D721Med (cell line): ENCODE measurements at regions not wholly inside any gene's neighbourhood (a gene's known extent, or its start where the extent isn't known, plus 50 kb on each side); places are given as distances from the start of the nearest gene placed in this dataset.
"Not testable (repeated sequence)": the region's sequence is repeated elsewhere in the genome, so short reads cannot be mapped to it uniquely, and the experiment has no call there.

ENCODE experiments used
- DNase-seq: peaks from one replicate; pipeline ENCODE4 v3.0.0; 2011; ENCODE audit warnings: low spot score; ENCODE audit not compliant: insufficient read length
- FAIRE-seq: peaks from 2 replicates; lab custom pipeline; 2011; peaks lifted over from hg19 to GRCh38; lab: Jason Lieb, UNC
- TF ChIP-seq, protein P1 (sequence below): IDR thresholded peaks from 2 replicates; pipeline ENCODE4 v1.5.1; 2012; ENCODE audit warnings: mild to moderate bottlenecking, control low read depth; ENCODE audit not compliant: insufficient read depth; ENCODE audit errors: missing control alignments

DNA sequence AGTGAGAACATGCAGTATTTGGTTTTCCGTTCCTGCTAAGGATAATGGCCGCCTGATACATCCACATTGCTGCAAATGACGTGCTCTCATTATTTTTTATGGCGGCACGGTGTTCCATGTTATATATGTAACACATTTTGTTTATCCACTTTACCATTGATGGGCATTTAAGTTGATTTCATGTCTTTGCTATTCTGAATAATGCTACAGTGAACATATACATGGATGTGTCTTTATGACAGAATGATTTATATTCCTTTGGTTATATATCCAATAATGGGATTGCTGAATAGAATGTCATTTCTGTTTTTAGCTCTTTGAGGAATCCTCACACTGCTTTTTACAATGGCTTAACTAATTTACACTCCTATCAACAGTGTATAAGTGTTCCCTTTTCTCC, 1223.2 kb downstream of the RAPGEF2 start:
- FAIRE-seq = no peak
- no peak for DNase-seq

DNA sequence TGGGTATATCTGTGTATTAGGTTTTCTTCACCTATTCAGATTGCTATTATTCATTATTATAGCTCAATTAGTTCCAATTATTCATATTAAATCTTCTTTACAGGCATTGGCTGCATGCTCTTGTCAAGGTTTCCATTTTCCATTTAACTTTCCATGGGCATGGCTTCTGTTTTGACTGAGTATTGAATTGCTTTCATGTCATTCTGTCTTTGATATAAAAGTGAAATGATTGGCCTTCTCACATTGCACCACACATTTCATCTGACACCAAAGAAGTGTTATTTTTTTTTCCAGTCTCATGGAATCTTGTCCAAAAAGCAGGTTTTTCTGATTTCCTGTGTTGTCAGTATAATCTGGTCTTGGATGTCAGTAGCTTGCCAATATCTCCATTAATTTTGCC, 1244.3 kb downstream of the RAPGEF2 start:
- no peak for FAIRE-seq
- no peak for DNase-seq
- TF ChIP-seq, protein P1, sequence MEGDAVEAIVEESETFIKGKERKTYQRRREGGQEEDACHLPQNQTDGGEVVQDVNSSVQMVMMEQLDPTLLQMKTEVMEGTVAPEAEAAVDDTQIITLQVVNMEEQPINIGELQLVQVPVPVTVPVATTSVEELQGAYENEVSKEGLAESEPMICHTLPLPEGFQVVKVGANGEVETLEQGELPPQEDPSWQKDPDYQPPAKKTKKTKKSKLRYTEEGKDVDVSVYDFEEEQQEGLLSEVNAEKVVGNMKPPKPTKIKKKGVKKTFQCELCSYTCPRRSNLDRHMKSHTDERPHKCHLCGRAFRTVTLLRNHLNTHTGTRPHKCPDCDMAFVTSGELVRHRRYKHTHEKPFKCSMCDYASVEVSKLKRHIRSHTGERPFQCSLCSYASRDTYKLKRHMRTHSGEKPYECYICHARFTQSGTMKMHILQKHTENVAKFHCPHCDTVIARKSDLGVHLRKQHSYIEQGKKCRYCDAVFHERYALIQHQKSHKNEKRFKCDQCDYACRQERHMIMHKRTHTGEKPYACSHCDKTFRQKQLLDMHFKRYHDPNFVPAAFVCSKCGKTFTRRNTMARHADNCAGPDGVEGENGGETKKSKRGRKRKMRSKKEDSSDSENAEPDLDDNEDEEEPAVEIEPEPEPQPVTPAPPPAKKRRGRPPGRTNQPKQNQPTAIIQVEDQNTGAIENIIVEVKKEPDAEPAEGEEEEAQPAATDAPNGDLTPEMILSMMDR = no peak

More for the DNA sequence above, 1223.2 kb downstream of the RAPGEF2 start:
- TF ChIP-seq, protein P1 = no peak

DNA sequence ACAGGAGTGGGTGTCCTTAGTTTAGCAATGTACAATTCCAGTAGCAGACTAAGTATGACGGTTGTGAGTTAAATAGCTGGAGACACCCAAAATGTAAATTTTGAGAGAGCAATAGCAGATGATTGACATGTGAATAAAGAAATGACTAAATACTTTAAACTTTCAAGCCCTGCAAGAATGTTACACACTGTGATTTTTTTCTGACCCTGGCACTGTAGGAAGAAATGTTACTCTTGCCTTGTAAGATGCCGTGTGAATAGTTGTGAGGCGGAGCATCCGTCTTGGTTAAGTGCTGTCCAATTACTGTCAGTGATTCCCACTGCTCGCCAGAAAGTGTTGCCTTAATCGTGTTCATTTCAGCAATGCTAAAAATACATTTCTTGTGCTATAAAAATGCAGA, 1248.1 kb downstream of the RAPGEF2 start:
- TF ChIP-seq, protein P1 = no peak
- no peak for FAIRE-seq
- no peak for DNase-seq

DNA sequence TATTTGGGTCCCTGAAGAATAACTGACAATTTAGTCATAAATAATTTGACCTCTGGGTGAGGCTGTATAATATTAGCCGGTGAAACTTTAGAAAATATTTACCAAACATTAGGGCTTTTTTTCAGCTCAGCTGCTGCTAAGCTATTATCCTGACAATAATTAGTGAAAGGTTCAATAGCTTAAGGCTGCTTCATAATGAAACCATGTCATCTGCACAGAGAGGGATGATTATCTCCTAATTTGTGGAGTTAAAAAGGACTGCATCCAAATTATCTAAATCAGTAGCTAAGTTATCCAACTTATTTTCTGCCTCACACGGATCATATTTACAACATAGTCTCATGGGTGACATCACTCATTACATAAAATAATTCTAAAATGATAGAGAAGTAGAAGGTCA, 1249.8 kb downstream of the RAPGEF2 start:
- DNase-seq (no peak), FAIRE-seq (no peak)
- TF ChIP-seq, protein P1 = no peak

DNA sequence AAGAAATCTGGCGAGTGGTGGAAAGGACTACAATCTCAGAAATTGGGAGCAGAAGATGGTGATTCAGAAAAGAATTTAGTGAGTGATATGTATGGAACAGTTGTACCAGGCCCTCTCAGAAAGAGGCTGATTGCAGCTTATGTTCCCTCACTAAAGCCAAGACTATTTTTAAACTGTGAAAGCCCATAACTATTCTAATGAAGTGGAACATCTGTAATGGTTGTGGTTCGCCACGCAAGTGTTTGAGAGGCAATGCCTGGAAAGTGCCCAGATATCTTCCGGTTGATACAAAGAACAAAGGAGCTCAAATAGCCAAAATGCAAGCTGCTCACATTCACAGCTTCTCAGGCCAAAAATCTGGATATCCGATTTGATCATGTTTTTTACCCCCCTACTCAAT, 1250.7 kb downstream of the RAPGEF2 start:
- DNase-seq (no peak), FAIRE-seq (no peak)
- TF ChIP-seq, protein P1 = no peak

DNA sequence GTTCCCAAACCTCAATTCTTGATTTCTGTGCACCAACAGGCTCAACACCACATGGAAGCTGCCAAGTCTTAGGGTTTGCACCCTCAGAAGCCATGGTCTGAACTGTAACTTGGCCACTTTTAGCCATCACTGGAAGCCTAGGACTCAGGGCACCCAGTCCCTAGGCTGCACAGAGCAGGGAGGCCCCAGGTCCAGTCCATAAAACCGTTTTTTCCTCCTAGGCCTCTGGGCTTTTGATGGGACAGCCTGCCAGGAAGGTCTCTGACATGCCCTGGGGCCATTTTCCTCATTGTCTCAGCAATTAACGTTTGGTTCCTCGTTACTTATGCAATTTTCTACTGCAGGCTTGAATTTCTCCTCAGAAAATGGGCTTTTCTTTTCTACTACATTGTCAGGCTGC, 1259.6 kb downstream of the RAPGEF2 start:
- TF ChIP-seq, protein P1 = no peak
- FAIRE-seq = no peak
- no peak for DNase-seq

DNA sequence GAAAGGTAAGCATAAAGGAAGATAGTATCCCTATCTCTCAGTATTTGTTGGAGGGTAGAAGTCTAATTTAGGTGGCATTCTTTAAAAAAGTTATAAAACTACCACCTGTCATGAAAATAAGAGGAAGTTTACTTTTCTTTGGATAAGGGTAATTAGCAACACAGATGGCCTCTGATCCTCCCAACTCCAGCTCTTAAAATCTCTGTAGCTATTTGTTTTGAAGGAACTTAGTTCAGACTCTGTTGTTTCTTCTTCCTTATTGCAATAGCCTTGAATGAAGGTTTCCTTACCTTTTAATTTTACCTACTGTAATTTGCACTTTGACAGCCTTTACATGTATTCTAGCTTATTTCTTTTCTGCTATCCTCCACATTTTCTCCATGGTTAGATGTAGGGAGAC, 1261.3 kb downstream of the RAPGEF2 start:
- TF ChIP-seq, protein P1 = no peak
- DNase-seq = no peak
- no peak for FAIRE-seq

DNA sequence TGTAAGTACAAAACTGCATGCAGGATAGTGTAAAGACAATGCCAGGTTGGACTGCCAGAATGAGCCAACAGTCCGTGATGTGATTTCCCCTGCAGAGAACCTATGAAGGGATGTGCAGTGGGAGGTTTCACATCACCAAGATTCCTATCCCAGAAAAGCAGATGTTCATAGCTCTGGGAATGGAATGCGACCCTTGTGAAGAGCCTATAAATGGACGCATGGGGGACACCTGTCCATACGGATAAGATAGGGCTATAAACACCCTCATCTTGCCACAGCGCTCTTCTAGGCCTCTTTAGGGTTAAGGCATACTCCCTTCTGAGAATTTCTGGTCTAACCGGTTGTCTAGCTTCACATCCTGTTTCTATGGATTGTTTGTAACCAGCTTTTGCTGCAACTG, 1261.8 kb downstream of the RAPGEF2 start:
- DNase-seq, FAIRE-seq: not testable (repeated sequence)

DNA sequence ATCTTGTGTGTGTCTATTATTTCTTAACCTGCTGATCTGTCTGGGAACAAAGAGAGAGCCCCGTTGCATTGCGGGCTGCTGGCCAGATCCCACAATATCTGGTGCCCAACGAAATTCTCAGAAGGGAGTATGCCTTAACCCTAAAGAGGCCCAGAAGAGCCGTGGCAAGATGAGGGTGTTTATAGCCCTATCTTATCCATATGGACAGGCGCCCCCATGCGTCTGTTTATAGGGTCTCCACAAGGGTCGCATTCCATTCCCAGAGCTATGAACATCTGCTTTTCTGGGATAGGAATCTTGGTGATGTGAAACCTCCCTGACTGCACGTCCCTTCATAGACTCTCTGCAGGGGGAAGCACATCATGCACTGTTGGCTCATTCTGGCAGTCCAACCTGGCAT, 1262.5 kb downstream of the RAPGEF2 start:
- not testable (repeated sequence) for FAIRE-seq, DNase-seq
